Stimulated activated CD8-positive, alpha-beta memory T cell treated with anti-CD3 and anti-CD28 coated beads, Interleukin-4, amount 100 ng/mL, for 24 hours (primary cell): ENCODE measurements at regions not wholly inside any gene's neighbourhood (a gene's known extent, or its start where the extent isn't known, plus 50 kb on each side); places are given as distances from the start of the nearest gene placed in this dataset.

Source experiments
- DNase-seq: peaks from one replicate; pipeline ENCODE4 v3.0.0-alpha.2; 2020; ENCODE audit warnings: low read depth

- DNase-seq, result no peak
Measured at GRCh38 chr18:24530630-24531111, 70.2 kb downstream of the HRH4 start.

GRCh38 chr18:24534271-24534670, 73.8 kb downstream of the HRH4 start:
- DNase-seq, result no peak

GRCh38 chr18:24534737-24535136, 74.3 kb downstream of the HRH4 start:
- no peak for DNase-seq

GRCh38 chr18:24535527-24536295, 75.3 kb downstream of the HRH4 start:
- DNase-seq, result no peak

- no peak for DNase-seq
Measured at GRCh38 chr18:24536326-24536725, 75.9 kb downstream of the HRH4 start.

- no peak for DNase-seq
Measured at GRCh38 chr18:24536834-24537233, 76.4 kb downstream of the HRH4 start.

GRCh38 chr18:24538414-24539264, 78.2 kb downstream of the HRH4 start:
- no peak for DNase-seq

- no peak for DNase-seq
Measured at GRCh38 chr18:24539866-24540617, 79.6 kb downstream of the HRH4 start.

GRCh38 chr18:24540896-24541295, 80.5 kb downstream of the HRH4 start:
- DNase-seq, result no peak

GRCh38 chr18:24543086-24543794, 82.8 kb downstream of the HRH4 start:
- no peak for DNase-seq

- DNase-seq, result no peak
Measured at GRCh38 chr18:24543795-24544498, 83.5 kb downstream of the HRH4 start.

GRCh38 chr18:24544949-24545348, 84.5 kb downstream of the HRH4 start:
- DNase-seq, result no peak

GRCh38 chr18:24545651-24546050, 85.2 kb downstream of the HRH4 start:
- DNase-seq, result no peak

GRCh38 chr18:24546307-24546706, 85.9 kb downstream of the HRH4 start:
- no peak for DNase-seq

- DNase-seq, result no peak
Measured at GRCh38 chr18:24548583-24548982, 88.1 kb downstream of the HRH4 start.

GRCh38 chr18:24552218-24552617, 91.8 kb downstream of the HRH4 start:
- DNase-seq, result no peak

- DNase-seq, result no peak
Measured at GRCh38 chr18:24553571-24554285, 93.3 kb downstream of the HRH4 start.

- no peak for DNase-seq
Measured at GRCh38 chr18:24558403-24558802, 98.0 kb downstream of the HRH4 start.

GRCh38 chr18:24559526-24559925, 99.1 kb downstream of the HRH4 start:
- no peak for DNase-seq

GRCh38 chr18:24560511-24560981, 100.1 kb downstream of the HRH4 start:
- DNase-seq, result no peak
